Transverse colon (tissue), 4 donors: ENCODE measurements at regions not wholly inside any gene's neighbourhood (a gene's known extent, or its start where the extent isn't known, plus 50 kb on each side); places are given as distances from the start of the nearest gene placed in this dataset.

Source experiments
- EP300 ChIP-seq: sonication (generic); formaldehyde crosslinking; IDR thresholded peaks from one replicate; pipeline ENCODE4 v1.6.1; 2017; ENCODE audit warnings: antibody characterized with exemption, low read depth
- POLR2A ChIP-seq: fragments of 450-650 bp; IDR thresholded peaks from one replicate; pipeline ENCODE4 v1.6.1; 2016; ENCODE audit warnings: antibody characterized with exemption, mild to moderate bottlenecking, moderate library complexity
- POLR2AphosphoS5 ChIP-seq, 3 donors: sonication (generic); formaldehyde crosslinking; IDR thresholded peaks; one replicate each; pipeline ENCODE4 v1.6.1; 2016; ENCODE audit warnings: antibody characterized with exemption in 3 of 3
- TF ChIP-seq, protein P1 (sequence below), 5 experiments: fragments of 200-600 bp in 3 of 5; fragments of 450-650 bp in 2 of 5; sonication (generic) in 3 of 5; IDR thresholded peaks; 1 replicate in 2 of 5; 2 replicates in 3 of 5; pipeline ENCODE4 v1.5.1; 2016 to 2017; ENCODE audit warnings: antibody characterized with exemption in 5 of 5, inconsistent platforms in 3 of 5, mild to moderate bottlenecking in 2 of 5, moderate library complexity in 1 of 5

DNA sequence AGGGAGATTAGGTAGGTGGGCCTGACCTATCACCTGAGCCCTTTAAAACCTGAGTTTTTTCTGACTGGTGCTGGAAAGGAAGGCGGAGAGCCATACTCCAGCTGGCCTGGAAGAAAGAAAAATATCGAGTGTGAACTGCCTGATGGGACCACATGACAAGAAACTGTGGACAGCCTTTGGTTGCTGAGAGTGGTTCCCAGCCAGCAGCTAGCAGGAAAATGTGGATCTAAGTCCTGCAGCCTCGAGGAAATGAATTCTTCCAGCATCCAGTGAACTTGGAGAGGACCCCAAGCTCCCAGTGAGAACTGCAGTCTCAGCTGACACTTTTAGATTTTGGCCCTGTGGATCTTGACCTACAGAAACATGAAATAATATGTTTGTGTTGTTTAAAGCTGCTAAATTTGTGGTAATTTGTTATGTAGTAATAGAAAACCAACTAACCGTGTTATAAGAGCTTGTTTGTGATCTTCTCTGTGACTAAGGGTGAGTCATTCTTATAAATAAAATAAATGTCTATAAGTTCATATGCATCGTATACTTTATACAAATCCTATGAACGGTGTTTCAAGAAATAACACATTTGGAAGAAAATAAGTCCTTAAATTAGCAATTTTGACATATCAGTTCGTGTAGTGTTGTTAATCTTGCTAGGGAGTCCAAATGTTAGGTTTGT lies 359.6 kb downstream of the BMP4 start:
- TF ChIP-seq EP300 = no peak
- TF ChIP-seq, protein P1, sequence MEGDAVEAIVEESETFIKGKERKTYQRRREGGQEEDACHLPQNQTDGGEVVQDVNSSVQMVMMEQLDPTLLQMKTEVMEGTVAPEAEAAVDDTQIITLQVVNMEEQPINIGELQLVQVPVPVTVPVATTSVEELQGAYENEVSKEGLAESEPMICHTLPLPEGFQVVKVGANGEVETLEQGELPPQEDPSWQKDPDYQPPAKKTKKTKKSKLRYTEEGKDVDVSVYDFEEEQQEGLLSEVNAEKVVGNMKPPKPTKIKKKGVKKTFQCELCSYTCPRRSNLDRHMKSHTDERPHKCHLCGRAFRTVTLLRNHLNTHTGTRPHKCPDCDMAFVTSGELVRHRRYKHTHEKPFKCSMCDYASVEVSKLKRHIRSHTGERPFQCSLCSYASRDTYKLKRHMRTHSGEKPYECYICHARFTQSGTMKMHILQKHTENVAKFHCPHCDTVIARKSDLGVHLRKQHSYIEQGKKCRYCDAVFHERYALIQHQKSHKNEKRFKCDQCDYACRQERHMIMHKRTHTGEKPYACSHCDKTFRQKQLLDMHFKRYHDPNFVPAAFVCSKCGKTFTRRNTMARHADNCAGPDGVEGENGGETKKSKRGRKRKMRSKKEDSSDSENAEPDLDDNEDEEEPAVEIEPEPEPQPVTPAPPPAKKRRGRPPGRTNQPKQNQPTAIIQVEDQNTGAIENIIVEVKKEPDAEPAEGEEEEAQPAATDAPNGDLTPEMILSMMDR (IDR thresholded peaks at IDR 0.05) = no peak
- TF ChIP-seq POLR2AphosphoS5 (IDR thresholded peaks at IDR 0.05) = no peak
- TF ChIP-seq POLR2A = no peak
